CD14-positive monocyte (primary cell): ENCODE measurements at regions not wholly inside any gene's neighbourhood (a gene's known extent, or its start where the extent isn't known, plus 50 kb on each side); places are given as distances from the start of the nearest gene placed in this dataset.

Experiments used
- DNase-seq, 3 donors: peaks; one replicate each; pipeline ENCODE4 v3.0.0-alpha.2; 2011 to 2022
- H2AFZ ChIP-seq: 2 replicates; pipeline ENCODE4 v1.6.0; 2012; ENCODE audit warnings: mild to moderate bottlenecking, low read depth, low read length, inconsistent platforms; ENCODE audit not compliant: insufficient read depth, poor library complexity, severe bottlenecking
- H3K27ac ChIP-seq, 2 donors: 1 replicate in 1 of 2; 2 replicates in 1 of 2; pipeline ENCODE4 v1.5.1; 2012 to 2013; ENCODE audit warnings: low read length in 2 of 2, control low read depth in 1 of 2, inconsistent platforms in 1 of 2, low read depth in 1 of 2, mild to moderate bottlenecking in 1 of 2
- H3K27me3 ChIP-seq, 2 donors: one replicate each; pipeline versions ENCODE4 v1.6.0 to v1.6.1; 2011 to 2013; ENCODE audit warnings: low read length in 2 of 2; ENCODE audit not compliant: control insufficient read depth in 2 of 2, insufficient read depth in 2 of 2
- H3K36me3 ChIP-seq, 2 donors: replicated peaks in 1 of 2; 1 replicate in 1 of 2; 2 replicates in 1 of 2; pipeline versions ENCODE4 v1.5.1 to v1.6.1; 2012 to 2013; ENCODE audit warnings: low read length in 2 of 2, control low read depth in 1 of 2, inconsistent platforms in 1 of 2, mild to moderate bottlenecking in 1 of 2; ENCODE audit not compliant: insufficient read depth in 2 of 2, control insufficient read depth in 1 of 2
- H3K4me1 ChIP-seq, 2 donors: 1 replicate in 1 of 2; 2 replicates in 1 of 2; pipeline versions ENCODE4 v1.5.1 to v1.6.1; 2012 to 2013; ENCODE audit warnings: low read length in 2 of 2, control low read depth in 1 of 2, inconsistent platforms in 1 of 2, mild to moderate bottlenecking in 1 of 2, moderate library complexity in 1 of 2; ENCODE audit not compliant: insufficient read depth in 2 of 2, control insufficient read depth in 1 of 2
- H3K4me2 ChIP-seq: replicated peaks from 2 replicates; pipeline ENCODE3; 2012; ENCODE audit warnings: low read length, moderate library complexity, mild to moderate bottlenecking; ENCODE audit not compliant: poor library complexity, severe bottlenecking; ENCODE audit errors: extremely low read depth
- H3K4me3 ChIP-seq, 3 experiments: fragments of 200-600 bp in 1 of 3; sonication (generic) in 1 of 3; replicated peaks in 1 of 3; 1 replicate in 2 of 3; 2 replicates in 1 of 3; pipeline ENCODE4 v1.5.1; 2011 to 2013; ENCODE audit warnings: low read length in 3 of 3, mild to moderate bottlenecking in 3 of 3, control low read depth in 2 of 3, low read depth in 2 of 3, inconsistent platforms in 1 of 3, moderate library complexity in 1 of 3
- H3K79me2 ChIP-seq: 2 replicates; pipeline ENCODE4 v1.6.0; 2012; ENCODE audit warnings: mild to moderate bottlenecking, control low read depth, inconsistent platforms, low read length, moderate library complexity; ENCODE audit not compliant: insufficient read depth
- H3K9ac ChIP-seq: 2 replicates; pipeline ENCODE4 v1.6.0; 2017; ENCODE audit warnings: low read length, mild to moderate bottlenecking; ENCODE audit not compliant: insufficient read depth, poor library complexity, severe bottlenecking
- H3K9me3 ChIP-seq, 2 donors: replicated peaks in 1 of 2; 1 replicate in 1 of 2; 2 replicates in 1 of 2; pipeline versions ENCODE4 v1.5.1 to v1.6.1; 2012 to 2013; ENCODE audit warnings: low read length in 2 of 2, control low read depth in 1 of 2; ENCODE audit not compliant: control insufficient read depth in 1 of 2, insufficient read depth in 1 of 2
- H4K20me1 ChIP-seq: 2 replicates; pipeline ENCODE4 v1.6.0; 2012; ENCODE audit warnings: mild to moderate bottlenecking, low read length, control low read depth, moderate library complexity; ENCODE audit not compliant: insufficient read depth
- H3K27ac Mint-ChIP-seq, 7 donors: one replicate each; pipeline ENCODE4 v1.8.0; 2020; ENCODE audit warnings: mild to moderate bottlenecking in 7 of 7, mixed read lengths in 7 of 7, moderate library complexity in 6 of 7, inconsistent platforms in 2 of 7
- H3K27me3 Mint-ChIP-seq, 3 donors: one replicate each; pipeline ENCODE4 v1.8.0; 2021 to 2022; ENCODE audit warnings: low read depth in 3 of 3, mild to moderate bottlenecking in 3 of 3, mixed read lengths in 3 of 3, moderate library complexity in 3 of 3, inconsistent platforms in 1 of 3
- H3K36me3 Mint-ChIP-seq, 2 donors: one replicate each; pipeline ENCODE4 v1.8.0; 2020; ENCODE audit warnings: mixed read lengths in 2 of 2, inconsistent platforms in 1 of 2, mild to moderate bottlenecking in 1 of 2
- H3K4me1 Mint-ChIP-seq: one replicate; pipeline ENCODE4 v1.8.0; 2020; ENCODE audit warnings: mild to moderate bottlenecking, mixed read lengths
- H3K4me3 Mint-ChIP-seq, 2 donors: one replicate each; pipeline ENCODE4 v1.8.0; 2020; ENCODE audit warnings: mild to moderate bottlenecking in 2 of 2, mixed read lengths in 2 of 2, moderate library complexity in 1 of 2
- H3K9me3 Mint-ChIP-seq, 7 donors: one replicate each; pipeline ENCODE4 v1.8.0; 2020 to 2022; ENCODE audit warnings: mixed read lengths in 7 of 7, mild to moderate bottlenecking in 6 of 7, moderate library complexity in 6 of 7, inconsistent platforms in 2 of 7
- CTCF ChIP-seq: fragments of 200-600 bp; IDR thresholded peaks from one replicate; pipeline ENCODE4 v1.8.0; 2022; ENCODE audit warnings: antibody characterized with exemption, mild to moderate bottlenecking
- WGBS: methylation state at CpG from one replicate; pipeline ENCODE4 v1.1.5; 2013; ENCODE audit warnings: missing lambda C conversion rate; ENCODE audit not compliant: insufficient coverage; 5-methylcytosine and 5-hydroxymethylcytosine counted together
- intact Hi-C, 2 donors: fragments of 100-400 bp; cut with micrococcal nuclease; formaldehyde crosslinking; loops; one replicate each; pipeline versions ENCODE4 v1.15.0 to v1.15.1; 2023

- WGBS, result no CpG with 5 or more reads among the region's 1 CpG
- intact Hi-C loops, result no loop called here
- no peaks in the 10 kb centered on the region for H3K4me1 Mint-ChIP-seq
- H3K36me3 Mint-ChIP-seq, result no peaks in the 10 kb centered on the region
- H3K9me3 ChIP-seq, result no peaks in the 10 kb centered on the region
- H3K4me3 Mint-ChIP-seq, result no peak overlapping the region
- H3K36me3 ChIP-seq, result no peaks in the 10 kb centered on the region
- no peaks in the 10 kb centered on the region for H4K20me1 ChIP-seq
- H3K79me2 ChIP-seq, result no peaks in the 10 kb centered on the region
- H3K4me3 ChIP-seq, result no peak overlapping the region
- no peak overlapping the region for H3K27ac ChIP-seq
- no peak overlapping the region for H2AFZ ChIP-seq
- DNase-seq, result no peak
- H3K27me3 Mint-ChIP-seq, result peaks cover 0 to 3% (median 0%) of the 10 kb centered on the region in 3 donors
- no peak overlapping the region for H3K27ac Mint-ChIP-seq
- no peak overlapping the region for H3K9ac ChIP-seq
- no peak for TF ChIP-seq CTCF
- H3K4me1 ChIP-seq, result no peaks in the 10 kb centered on the region
- H3K27me3 ChIP-seq, result no peaks in the 10 kb centered on the region
- peaks cover 0 to 3% (median 2%) of the 10 kb centered on the region in 7 donors for H3K9me3 Mint-ChIP-seq
- H3K4me2 ChIP-seq, result no peak overlapping the region
These were observed 120.1 kb upstream of the GAS1 start for GRCh38 chr9:87067426-87067825.

GRCh38 chr9:87068177-87068840, 121.0 kb upstream of the GAS1 start:
- H4K20me1 ChIP-seq, result no peaks in the 10 kb centered on the region
- Mint-ChIP-seq H3K27ac (no peak overlapping the region), H3K36me3 (no peaks in the 10 kb centered on the region), H3K9me3 (peaks cover 0 to 3% (median 2%) of the 10 kb centered on the region in 7 donors), H3K4me1 (no peaks in the 10 kb centered on the region), H3K4me3 (no peak overlapping the region), H3K27me3 (peaks cover 0 to 3% (median 0%) of the 10 kb centered on the region in 3 donors)
- H3K36me3 ChIP-seq, result no peaks in the 10 kb centered on the region
- intact Hi-C loops, result no loop called here
- no peaks in the 10 kb centered on the region for H3K27me3 ChIP-seq
- WGBS, result 50% methylated on average over 1 of the region's 4 CpGs
- H2AFZ ChIP-seq, result no peak overlapping the region
- no peak overlapping the region for H3K27ac ChIP-seq
- no peaks in the 10 kb centered on the region for H3K79me2 ChIP-seq
- no peak for TF ChIP-seq CTCF
- H3K4me2 ChIP-seq, result no peak overlapping the region
- no peaks in the 10 kb centered on the region for H3K4me1 ChIP-seq
- no peak overlapping the region for H3K9ac ChIP-seq
- DNase-seq, result no peak
- no peak overlapping the region for H3K4me3 ChIP-seq
- no peaks in the 10 kb centered on the region for H3K9me3 ChIP-seq
